Lower leg skin (tissue), 4 donors: ENCODE measurements at regions not wholly inside any gene's neighbourhood (a gene's known extent, or its start where the extent isn't known, plus 50 kb on each side); places are given as distances from the start of the nearest gene placed in this dataset.
"Not testable (repeated sequence)": the region's sequence is repeated elsewhere in the genome, so short reads cannot be mapped to it uniquely, and the experiment has no call there.

Experiments used
- DNase-seq, 2 donors: peaks; one replicate each; pipeline ENCODE4 v3.0.0-alpha.2; 2019; ENCODE audit warnings: low spot score in 2 of 2
- H3K4me3 ChIP-seq: fragments of 200-600 bp; sonication (generic); 2 replicates; pipeline ENCODE4 v1.5.1; 2017; ENCODE audit warnings: mild to moderate bottlenecking, low read depth; ENCODE audit not compliant: poor library complexity, severe bottlenecking
- POLR2A ChIP-seq, 2 donors: fragments of 450-650 bp; IDR thresholded peaks; one replicate each; pipeline ENCODE4 v1.6.1; 2016 to 2017; ENCODE audit warnings: antibody characterized with exemption in 2 of 2, mild to moderate bottlenecking in 1 of 2, moderate library complexity in 1 of 2
- WGBS, 2 donors: methylation state at CpG; one replicate each; pipeline ENCODE4 v1.1.5; 2018; 5-methylcytosine and 5-hydroxymethylcytosine counted together
- intact Hi-C: fragments of 100-400 bp; cut with DNase I; formaldehyde crosslinking; loops from one replicate; pipeline ENCODE4 v1.15.0; 2023; ENCODE audit warnings: low total_unique reads
- TF ChIP-seq, protein P1 (sequence below), 3 donors: fragments of 450-650 bp; IDR thresholded peaks; one replicate each; pipeline ENCODE4 v1.5.1; 2016; ENCODE audit warnings: antibody characterized with exemption in 3 of 3, mild to moderate bottlenecking in 3 of 3, moderate library complexity in 2 of 3

DNA sequence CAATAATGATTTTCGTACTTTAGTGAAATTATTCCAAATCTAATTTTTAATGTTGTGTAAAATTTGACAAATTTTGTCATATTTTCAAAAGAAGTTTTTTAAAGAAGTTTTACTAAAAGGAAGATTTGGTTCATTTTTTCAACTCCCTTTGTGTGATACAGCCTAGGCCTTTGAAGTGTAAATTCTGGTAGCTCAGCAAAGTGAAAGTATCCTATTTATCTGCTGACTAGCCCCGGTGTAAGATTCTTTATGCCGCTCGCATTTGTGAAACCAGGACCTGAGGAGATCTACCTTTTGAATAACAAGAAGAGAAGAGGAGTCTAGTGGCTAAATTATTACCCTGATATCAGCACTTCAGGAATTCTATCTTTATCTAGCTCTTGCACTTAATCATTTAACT lies 177.4 kb downstream of the JRKL start:
- H3K4me3 ChIP-seq = no peak overlapping the region
- intact Hi-C loops = no loop called here
- no peak for TF ChIP-seq POLR2A (IDR thresholded peaks at IDR 0.05)
- TF ChIP-seq, protein P1, sequence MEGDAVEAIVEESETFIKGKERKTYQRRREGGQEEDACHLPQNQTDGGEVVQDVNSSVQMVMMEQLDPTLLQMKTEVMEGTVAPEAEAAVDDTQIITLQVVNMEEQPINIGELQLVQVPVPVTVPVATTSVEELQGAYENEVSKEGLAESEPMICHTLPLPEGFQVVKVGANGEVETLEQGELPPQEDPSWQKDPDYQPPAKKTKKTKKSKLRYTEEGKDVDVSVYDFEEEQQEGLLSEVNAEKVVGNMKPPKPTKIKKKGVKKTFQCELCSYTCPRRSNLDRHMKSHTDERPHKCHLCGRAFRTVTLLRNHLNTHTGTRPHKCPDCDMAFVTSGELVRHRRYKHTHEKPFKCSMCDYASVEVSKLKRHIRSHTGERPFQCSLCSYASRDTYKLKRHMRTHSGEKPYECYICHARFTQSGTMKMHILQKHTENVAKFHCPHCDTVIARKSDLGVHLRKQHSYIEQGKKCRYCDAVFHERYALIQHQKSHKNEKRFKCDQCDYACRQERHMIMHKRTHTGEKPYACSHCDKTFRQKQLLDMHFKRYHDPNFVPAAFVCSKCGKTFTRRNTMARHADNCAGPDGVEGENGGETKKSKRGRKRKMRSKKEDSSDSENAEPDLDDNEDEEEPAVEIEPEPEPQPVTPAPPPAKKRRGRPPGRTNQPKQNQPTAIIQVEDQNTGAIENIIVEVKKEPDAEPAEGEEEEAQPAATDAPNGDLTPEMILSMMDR (IDR thresholded peaks at IDR 0.05) = no peak
- DNase-seq = no peak
- WGBS, 2 donors = 51 to 53% methylated on average over 4 of the region's 4 CpGs

DNA sequence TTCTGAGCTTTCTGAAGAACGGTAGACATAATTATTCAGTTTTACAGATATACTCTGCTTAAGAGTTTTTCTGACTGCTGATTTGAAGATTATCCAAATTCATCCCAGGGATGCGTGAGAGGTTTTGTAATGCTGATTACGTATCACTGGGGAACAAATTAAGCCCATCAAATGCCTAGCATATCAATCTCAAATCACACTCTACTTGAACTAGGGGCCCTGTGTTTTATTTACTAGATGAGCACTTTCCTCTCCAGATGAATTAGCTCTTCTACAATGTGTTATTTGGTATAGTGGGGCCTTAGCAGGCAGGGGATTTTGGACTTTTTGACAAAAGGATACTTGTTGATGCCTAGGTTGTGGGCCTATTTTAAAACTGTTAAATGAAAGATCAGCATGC lies 177.9 kb downstream of the JRKL start:
- DNase-seq = no peak
- no peak for TF ChIP-seq POLR2A (IDR thresholded peaks at IDR 0.05)
- TF ChIP-seq, protein P1 (IDR thresholded peaks at IDR 0.05) = no peak
- 30 to 40% methylated on average over 3 of the region's 3 CpGs for WGBS, 2 donors
- intact Hi-C loops = no loop called here
- no peak overlapping the region for H3K4me3 ChIP-seq

DNA sequence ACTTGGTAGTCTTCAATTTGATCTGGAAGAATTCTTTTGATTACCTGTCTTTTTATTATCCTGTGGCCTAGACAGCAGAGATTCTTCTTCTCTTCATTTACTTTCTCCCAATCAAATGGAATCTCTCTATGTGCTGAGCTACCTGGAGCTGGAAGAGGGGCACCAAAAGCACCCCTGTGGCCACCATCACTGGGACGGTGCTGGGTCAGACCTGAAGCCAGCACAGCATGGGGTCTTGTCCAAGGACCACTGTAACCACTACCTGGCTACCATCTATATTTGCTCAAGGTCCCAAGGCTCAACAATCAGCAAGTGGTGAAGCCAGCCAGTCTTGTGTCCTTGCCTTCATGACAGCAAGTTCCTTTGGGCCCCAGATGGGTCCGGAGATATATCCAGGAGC lies 186.6 kb downstream of the JRKL start:
- intact Hi-C loops = no loop called here
- 70 to 100% methylated on average over 2 of the region's 2 CpGs for WGBS, 2 donors
- DNase-seq = no peak

DNA sequence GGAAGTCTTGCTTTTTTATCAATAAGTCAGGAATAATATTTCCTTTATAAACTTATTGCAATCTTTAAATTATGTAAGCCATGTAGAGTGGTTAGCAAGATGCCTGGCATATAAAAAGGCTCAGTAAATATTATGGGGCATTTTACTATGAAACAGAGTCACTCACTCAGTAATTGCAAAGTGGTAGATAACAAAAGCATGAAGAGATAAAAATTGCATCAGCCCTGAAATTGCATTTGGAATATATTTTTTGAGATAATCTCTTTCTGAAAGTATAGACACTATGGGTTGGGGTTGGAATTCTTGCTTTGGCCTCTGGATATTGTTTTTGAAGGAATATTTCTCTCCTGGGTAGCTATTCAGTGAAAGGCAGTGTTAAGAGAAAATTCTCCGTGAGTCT lies 188.6 kb downstream of the JRKL start:
- H3K4me3 ChIP-seq = no peak overlapping the region
- DNase-seq = no peak
- intact Hi-C loops = no loop called here
- 86 to 92% methylated on average over 1 of the region's 1 CpG for WGBS, 2 donors
- TF ChIP-seq, protein P1 (IDR thresholded peaks at IDR 0.05) = no peak
- TF ChIP-seq POLR2A (IDR thresholded peaks at IDR 0.05) = no peak

More for the DNA sequence above, 186.6 kb downstream of the JRKL start:
- H3K4me3 ChIP-seq = no peak overlapping the region
- TF ChIP-seq POLR2A (IDR thresholded peaks at IDR 0.05) = no peak
- TF ChIP-seq, protein P1 (IDR thresholded peaks at IDR 0.05) = no peak

DNA sequence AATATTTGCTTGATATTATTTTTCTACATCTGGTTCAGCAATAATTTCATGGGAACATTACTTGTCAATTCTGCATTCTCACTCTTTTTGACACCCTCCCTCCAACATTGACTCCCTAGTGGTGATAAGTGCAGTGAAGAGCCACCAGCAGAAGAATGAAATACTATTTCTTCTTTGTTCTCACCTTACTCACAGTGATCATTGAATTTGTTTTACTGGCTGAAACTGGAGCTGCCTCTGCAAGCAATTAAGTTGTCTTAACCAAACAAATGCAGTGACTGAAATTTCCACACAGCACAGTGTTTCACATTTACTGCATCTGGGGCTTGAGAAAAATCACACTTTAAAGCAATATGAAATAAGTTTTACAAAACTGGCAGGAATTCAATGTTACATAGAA lies 189.8 kb downstream of the JRKL start:
- H3K4me3 ChIP-seq = no peak overlapping the region
- no peak for DNase-seq
- TF ChIP-seq, protein P1 (IDR thresholded peaks at IDR 0.05) = no peak
- no peak for TF ChIP-seq POLR2A (IDR thresholded peaks at IDR 0.05)
- intact Hi-C loops = loop anchor here (2.0 kb wide), 1 partner anchor 33 kb away; no protein-coding TSS in a partner anchor

DNA sequence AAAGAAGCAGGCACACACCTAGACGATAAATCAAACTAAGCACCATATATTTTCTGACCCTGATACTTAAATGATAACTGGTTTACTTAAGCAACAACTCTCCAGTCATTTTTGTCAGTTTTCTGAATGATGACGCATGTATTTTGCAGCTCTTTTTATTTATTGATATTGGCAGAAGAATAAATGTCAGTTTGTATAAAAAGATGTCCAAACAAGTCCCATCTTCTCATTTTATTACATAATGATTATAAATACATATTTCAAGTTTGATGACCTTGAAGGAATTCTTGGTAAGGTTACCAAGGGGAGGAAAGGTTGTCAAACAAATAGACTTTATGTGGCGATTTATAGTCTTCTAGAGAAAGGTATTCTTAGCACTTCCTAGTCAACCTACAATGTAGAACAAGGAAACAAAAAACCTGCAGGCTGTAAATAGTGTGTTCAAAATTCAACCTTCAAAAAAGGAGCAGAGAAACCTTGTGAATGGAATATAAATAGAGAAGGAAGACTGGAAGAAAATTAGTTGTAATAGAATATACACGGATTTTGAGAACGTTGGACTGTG lies 190.7 kb downstream of the JRKL start:
- no peak overlapping the region for H3K4me3 ChIP-seq
- no peak for TF ChIP-seq POLR2A (IDR thresholded peaks at IDR 0.05)
- TF ChIP-seq, protein P1 (IDR thresholded peaks at IDR 0.05) = no peak
- no peak for DNase-seq
- 37 to 41% methylated on average over 5 of the region's 5 CpGs for WGBS, 2 donors
- intact Hi-C loops = loop anchor here (2.0 kb wide), 1 partner anchor 34 kb away; no protein-coding TSS in a partner anchor

DNA sequence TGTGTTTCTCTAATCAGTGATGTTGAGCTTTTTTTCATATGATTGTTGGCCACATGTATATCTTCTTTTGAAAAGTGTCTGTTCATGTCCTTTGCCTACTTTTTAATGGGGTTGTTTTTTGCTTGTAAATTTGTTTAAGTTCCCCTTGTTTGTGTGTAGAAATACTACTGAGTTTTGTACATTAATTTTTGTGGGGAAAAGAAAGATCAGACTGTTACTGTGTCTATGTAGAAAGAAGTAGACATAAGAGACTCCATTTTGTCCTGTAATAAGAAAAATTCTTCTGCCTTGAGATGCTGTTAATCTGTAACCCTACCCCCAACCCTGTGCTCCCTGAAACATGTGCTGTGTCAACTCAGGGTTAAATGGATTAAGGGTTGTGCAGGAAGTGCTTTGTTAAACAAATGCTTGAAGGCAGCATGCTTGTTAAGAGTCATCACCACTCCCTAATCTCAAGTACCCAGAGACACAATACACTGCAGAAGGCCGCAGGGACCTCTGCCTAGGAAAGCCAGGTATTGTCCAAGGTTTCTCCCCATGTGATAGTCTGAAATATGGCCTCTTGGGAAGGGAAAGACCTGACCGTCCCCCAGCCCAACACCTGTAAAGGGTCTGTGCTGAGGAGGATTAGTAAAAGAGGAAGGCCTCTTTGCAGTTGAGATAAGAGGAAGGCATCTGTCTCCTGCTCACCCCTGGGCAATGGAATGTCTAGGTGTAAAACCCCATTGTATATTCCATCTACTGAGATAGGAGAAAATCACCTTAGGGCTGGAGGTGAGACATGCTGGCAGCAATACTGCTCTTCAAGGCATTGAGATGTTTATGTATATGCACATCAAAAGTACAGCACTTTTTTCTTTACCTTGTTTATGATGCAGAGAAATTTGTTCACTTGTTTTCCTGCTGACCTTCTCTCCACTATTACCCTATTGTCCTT lies 196.4 kb downstream of the JRKL start:
- DNase-seq, intact Hi-C loops, H3K4me3 ChIP-seq: not testable (repeated sequence)
- WGBS, 2 donors = 32 to 39% methylated on average over 2 of the region's 2 CpGs

DNA sequence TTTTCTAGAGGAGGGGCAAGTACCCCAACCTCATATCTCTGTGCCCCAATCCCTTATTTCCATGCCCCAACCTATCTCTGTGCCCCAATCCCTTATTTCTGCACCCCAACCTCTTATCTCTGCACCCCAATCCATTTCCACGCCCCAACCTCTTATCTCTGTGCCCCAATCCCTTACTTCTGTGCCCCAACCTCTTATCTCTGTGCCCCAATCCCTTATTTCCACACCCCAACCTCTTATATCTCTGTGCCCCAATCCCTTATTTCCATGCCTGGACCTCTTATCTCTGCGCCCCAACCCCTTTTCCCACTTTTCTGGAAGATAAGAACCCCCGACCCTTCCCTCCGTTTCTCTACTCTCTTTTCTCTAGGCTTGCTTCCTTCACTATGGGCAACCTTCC lies 199.0 kb downstream of the JRKL start:
- DNase-seq, intact Hi-C loops, H3K4me3 ChIP-seq: not testable (repeated sequence)
- WGBS, 2 donors = 72 to 96% methylated on average over 4 of the region's 4 CpGs
